HL-60/S4 treated with phorbol 12-myristate 13-acetate at 8.2 ng/mL for 4 days and 3 days (cell line): ENCODE measurements at regions not wholly inside any gene's neighbourhood (a gene's known extent, or its start where the extent isn't known, plus 50 kb on each side); places are given as distances from the start of the nearest gene placed in this dataset.

Experiments
- in situ Hi-C: fragments of 300-500 bp; cut with MboI; formaldehyde crosslinking; loops from 2 replicates; pipeline ENCODE4 v1.15.0; 2022; ENCODE audit warnings: low sequenced_read_pairs

GRCh38 chr9:1729631-1730030, 285.5 kb upstream of the SMARCA2 start:
- in situ Hi-C loops, result no loop called here

DNA sequence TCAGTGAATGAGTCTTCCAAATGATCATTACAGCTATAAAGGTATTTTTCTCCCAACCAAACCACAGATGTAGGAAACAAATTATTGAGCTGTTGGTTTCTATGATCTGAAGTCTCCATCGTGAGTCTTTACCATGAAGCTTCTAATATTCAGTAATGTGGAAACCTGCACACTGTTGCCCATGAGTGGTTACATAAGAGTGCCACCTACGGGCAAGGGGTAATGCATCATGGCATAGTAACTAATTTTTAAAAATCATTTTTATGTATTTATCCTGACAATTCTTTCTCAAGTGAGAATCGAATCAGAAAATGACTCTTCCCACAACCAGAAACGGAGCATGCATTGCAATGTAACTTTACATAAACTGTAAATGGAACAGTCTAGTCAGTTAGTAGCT, 282.5 kb upstream of the SMARCA2 start:
- in situ Hi-C loops, result no loop called here

DNA sequence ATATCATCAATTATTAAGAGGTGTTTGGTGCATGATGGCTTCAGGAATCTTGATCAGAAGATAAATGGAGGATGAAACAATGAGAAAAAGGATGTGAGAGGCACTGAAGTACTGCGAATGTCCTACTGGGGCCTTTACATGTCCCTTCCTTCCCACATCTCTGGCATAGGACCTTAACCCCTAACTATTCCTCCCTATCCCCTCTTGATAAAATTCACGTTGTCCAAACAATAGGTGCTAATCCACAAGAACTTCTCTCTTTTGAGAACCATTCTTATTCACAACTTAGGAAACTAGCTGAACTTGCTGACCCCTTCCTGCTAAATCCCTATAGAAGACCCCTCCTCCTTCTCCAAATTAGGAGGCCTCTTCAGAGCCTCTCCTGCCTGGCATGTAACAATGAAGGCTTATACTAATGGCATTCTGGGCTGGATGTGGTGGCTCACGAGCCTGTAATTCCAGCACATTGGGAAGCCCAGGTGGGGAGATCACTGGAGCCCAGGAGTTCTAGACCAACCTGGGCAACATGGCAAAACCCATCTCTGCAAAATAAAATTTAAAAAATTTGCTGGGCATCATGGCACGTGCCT, 276.5 kb upstream of the SMARCA2 start:
- in situ Hi-C loops, result no loop called here

DNA sequence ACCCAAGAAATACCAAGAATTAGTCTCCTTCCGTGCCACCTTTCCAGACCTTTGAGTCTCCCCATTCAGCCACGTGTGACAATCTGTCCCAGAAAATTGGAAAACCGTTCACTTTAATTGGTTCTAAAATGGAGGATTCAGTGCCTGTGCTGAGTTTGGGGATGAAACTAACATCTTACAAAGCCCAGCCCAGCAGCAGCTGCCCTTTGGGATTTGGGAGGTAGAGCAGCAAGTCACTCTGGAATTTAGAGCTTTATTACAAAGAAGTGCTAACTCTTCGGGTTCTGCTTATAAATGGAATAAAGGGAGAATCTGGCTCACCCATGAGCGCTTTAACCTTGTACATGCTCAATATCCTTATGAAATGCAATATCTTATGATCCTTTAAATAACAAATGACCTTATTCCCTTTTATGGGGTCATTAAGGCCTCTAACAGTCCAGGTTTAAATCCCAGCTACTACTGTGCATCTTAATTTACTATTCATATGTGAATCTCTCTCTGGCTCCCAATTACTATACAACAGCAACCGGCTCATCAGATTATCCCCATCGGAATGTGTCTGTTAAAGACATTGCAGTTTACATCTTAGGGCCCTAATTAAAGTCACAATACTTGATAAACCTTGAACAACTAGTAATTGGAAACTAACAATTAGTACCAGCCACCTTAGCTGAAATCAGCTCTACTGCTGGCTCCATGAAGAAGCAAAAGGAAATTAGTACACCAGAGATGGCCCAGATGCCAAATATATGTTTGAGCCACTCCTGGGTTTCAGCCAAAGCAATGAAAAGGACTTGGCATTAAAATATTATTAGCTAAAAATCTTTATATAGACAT, 271.8 kb upstream of the SMARCA2 start:
- in situ Hi-C loops, result no loop called here

- in situ Hi-C loops, result no loop called here
Observed at GRCh38 chr9:1745980-1746379, 269.2 kb upstream of the SMARCA2 start.

DNA sequence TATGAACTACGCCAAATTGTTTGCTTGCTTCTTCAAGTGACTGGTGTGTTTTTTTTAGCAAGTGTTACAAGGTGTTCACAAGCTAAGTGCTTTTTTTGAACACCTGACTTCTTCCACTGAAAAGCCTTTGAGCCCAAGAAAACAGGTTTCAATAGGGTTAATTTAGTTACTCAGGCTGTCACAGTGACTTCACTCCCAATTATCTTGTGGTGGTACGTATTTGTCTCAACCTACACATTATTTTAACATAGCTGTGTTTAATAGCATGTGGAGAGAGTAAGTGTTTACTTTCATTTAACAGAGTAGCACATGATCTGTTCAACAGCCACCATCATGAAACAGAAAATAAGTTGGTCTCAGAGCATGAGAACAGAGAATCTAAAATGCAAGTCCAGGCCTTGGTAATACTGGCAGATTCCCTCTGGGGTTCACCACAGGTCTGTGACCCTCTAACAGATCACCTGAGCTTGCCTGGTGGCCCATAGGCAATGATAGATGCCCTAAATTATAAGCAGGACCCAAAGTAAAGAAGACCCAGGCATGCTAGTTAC, 267.7 kb upstream of the SMARCA2 start:
- in situ Hi-C loops, result no loop called here

- in situ Hi-C loops, result no loop called here
Observed at GRCh38 chr9:1748407-1748806, 266.7 kb upstream of the SMARCA2 start.

- in situ Hi-C loops, result no loop called here
Observed at GRCh38 chr9:1757186-1757585, 258.0 kb upstream of the SMARCA2 start.

DNA sequence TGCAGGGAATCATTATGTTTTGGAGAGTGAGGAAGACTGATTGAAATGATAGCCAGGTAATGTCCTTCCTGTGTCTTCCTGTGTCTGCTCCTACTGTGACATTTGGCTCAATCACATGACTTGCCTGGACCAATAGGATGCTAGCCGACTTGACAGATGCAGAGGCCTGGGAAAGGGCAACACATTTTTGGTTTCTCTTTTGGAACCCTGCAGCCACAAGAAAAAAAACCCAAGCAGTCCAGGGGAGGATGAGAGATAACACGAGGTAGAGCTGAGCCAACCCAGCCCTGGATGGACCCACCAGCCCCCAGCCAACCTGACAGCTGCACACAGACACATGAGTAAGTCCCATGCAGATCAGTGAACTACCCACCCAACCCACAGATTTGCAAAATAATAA, 256.1 kb upstream of the SMARCA2 start:
- in situ Hi-C loops, result no loop called here

- in situ Hi-C loops, result no loop called here
Observed at GRCh38 chr9:1759771-1760300, 255.3 kb upstream of the SMARCA2 start.

- in situ Hi-C loops, result no loop called here
Observed at GRCh38 chr9:1761807-1762206, 253.3 kb upstream of the SMARCA2 start.

DNA sequence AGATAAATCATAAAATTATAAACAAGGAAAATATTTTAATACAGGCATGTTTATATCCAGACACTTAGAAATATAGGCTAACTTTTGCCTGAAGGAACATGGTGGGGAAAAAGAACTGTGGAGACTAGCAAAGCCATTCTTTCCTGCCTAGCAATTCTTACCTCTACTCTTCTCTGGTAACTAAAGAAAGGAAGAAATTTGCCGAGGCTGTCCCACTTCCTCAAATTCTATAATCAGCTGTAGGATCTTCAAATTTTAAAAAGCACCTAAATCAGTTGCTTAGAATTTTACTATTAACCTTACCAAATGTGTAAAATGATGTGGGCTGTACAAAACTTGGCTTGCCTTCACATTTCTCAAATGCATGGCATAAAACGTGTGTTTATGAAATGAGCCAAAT, 249.1 kb upstream of the SMARCA2 start:
- in situ Hi-C loops, result no loop called here

DNA sequence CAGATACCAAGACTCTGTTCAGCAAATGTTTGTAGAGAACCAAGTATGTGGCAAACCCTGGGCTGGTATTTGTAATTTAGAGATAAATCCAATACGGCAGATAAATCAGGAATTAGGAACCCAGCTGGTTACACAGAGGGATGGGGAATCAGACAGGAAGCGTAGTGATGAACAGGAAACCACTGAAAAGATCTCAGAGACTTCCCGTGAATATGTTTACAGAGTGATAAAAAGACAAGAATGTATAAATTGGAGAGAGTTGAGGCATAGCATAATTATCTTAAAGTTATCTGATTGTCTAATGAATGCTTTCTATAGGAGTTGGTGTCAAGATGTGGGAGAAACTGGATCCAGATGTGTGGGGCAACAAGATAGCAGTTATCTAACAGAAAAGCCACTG, 246.6 kb upstream of the SMARCA2 start:
- in situ Hi-C loops, result no loop called here

DNA sequence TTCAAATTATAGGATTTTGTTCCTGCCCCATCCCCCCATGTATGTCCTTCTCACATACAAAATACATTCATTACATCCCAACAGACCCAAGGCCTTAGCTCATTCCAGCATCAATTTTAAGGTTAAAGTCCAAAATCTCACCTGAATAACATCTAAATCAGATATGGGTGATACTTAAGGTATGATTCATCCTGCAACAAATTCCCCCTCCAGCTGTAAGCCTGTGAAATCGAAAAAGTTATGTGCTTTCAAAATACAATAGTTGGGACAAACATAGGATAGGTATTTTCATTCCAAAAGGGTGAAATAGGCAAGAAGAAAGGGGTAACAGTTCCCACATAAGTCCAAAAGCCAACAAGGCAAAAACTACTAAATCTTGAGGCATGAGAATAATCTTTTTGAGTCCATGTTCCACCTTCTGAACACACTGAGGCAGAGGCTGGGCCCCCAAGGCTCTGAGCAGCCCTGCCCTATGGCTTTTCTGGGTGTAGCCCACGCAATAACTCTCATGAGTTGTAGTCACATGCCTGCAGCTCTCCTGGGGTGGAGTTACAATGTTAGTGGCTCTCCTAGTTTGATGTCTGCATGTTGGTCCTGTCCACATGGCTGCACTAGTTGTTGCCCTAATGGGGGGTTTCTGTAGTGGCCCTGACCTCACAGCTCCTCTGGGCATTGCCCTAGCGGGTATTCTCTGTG, 243.9 kb upstream of the SMARCA2 start:
- in situ Hi-C loops, result no loop called here

GRCh38 chr9:1775230-1775629, 239.9 kb upstream of the SMARCA2 start:
- in situ Hi-C loops, result no loop called here

GRCh38 chr9:1776668-1777067, 238.5 kb upstream of the SMARCA2 start:
- in situ Hi-C loops, result no loop called here

- in situ Hi-C loops, result no loop called here
Observed at GRCh38 chr9:1791191-1791590, 224.0 kb upstream of the SMARCA2 start.

- in situ Hi-C loops, result no loop called here
Observed at GRCh38 chr9:1794547-1795270, 220.4 kb upstream of the SMARCA2 start.

DNA sequence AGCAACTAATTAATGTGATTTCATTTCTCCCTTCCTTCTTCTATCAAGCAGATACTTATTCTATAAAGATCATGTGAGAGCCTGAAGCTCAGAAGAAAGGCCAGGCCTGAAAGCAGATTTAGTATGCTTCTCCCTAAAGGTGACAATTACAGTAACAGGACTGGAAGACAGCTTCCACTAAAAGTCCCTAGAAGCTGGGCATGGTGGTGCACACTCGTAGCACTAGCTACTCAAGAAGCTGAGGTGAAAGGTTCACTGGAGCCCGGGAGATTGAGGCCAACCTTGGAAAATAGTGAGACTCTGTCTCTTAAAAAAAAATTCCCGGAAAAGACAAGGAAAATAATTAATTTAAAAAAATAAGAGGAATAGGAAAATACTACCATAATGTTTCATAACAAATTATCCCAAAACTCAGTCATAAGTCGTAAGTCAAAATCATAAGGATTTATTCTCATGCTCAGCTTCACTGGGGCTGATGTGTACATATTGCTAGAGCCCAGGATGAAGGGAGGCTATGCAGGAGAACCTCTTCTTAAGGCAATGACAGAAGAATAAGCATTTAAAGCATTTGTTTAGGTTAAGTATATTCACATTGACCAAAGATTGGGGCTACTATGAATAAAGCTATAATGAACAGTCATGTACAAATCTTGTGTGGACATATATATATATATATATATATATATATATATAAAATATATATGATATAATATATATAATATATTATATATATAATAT, 210.8 kb upstream of the SMARCA2 start:
- in situ Hi-C loops, result loop anchor here (25.0 kb wide), 1 partner anchor 108 kb away; no protein-coding TSS in a partner anchor

- in situ Hi-C loops, result no loop called here
Observed at GRCh38 chr9:1829719-1830118, 185.4 kb upstream of the SMARCA2 start.
